Ishikawa (cell line): ENCODE measurements at regions not wholly inside any gene's neighbourhood (a gene's known extent, or its start where the extent isn't known, plus 50 kb on each side); places are given as distances from the start of the nearest gene placed in this dataset.

Experiments used
- CEBPB ChIP-seq: IDR thresholded peaks from 2 replicates; pipeline ENCODE4 v1.6.1; 2012
- CREB1 ChIP-seq: IDR thresholded peaks from 2 replicates; pipeline ENCODE4 v1.6.1; 2012; ENCODE audit warnings: low read depth
- EGR1 ChIP-seq: IDR thresholded peaks from 2 replicates; pipeline ENCODE4 v1.6.1; 2012
- EP300 ChIP-seq: IDR thresholded peaks from 2 replicates; pipeline ENCODE4 v1.6.1; 2012; ENCODE audit warnings: borderline replicate concordance
- FOXM1 ChIP-seq: IDR thresholded peaks from 2 replicates; pipeline ENCODE4 v1.6.1; 2012; ENCODE audit warnings: low read depth, borderline replicate concordance
- MAX ChIP-seq: IDR thresholded peaks from 2 replicates; pipeline ENCODE4 v1.6.1; 2012
- NFIC ChIP-seq: IDR thresholded peaks from 2 replicates; pipeline ENCODE4 v1.6.1; 2012
- RAD21 ChIP-seq: IDR thresholded peaks from 2 replicates; pipeline ENCODE4 v1.6.1; 2012; ENCODE audit warnings: low read depth
- REST ChIP-seq: IDR thresholded peaks from 2 replicates; pipeline ENCODE4 v1.6.1; 2012; ENCODE audit warnings: low read depth, mild to moderate bottlenecking
- TAF1 ChIP-seq: IDR thresholded peaks from 2 replicates; pipeline ENCODE4 v1.6.1; 2012; ENCODE audit warnings: low read depth, mild to moderate bottlenecking
- TCF12 ChIP-seq: IDR thresholded peaks from 2 replicates; pipeline ENCODE4 v1.6.1; 2012; ENCODE audit warnings: low read depth
- TEAD4 ChIP-seq: IDR thresholded peaks from 2 replicates; pipeline ENCODE4 v1.6.1; 2012
- USF1 ChIP-seq: IDR thresholded peaks from 2 replicates; pipeline ENCODE4 v1.6.1; 2012
- YY1 ChIP-seq: IDR thresholded peaks from 2 replicates; pipeline ENCODE4 v1.6.1; 2012; ENCODE audit warnings: low read depth
- ZBTB7A ChIP-seq: IDR thresholded peaks from 2 replicates; pipeline ENCODE4 v1.6.1; 2012; ENCODE audit warnings: low read depth

GRCh38 chr13:40274103-40274502 lies 392.3 kb downstream of the FOXO1 start:
- no peak for TF ChIP-seq FOXM1
- TF ChIP-seq TEAD4, result no peak
- TF ChIP-seq CREB1, result no peak
- TF ChIP-seq USF1, result no peak
- no peak for TF ChIP-seq MAX
- TF ChIP-seq TAF1, result no peak
- no peak for TF ChIP-seq CEBPB
- no peak for TF ChIP-seq YY1
- no peak for TF ChIP-seq REST
- TF ChIP-seq EP300, result no peak
- no peak for TF ChIP-seq TCF12
- no peak for TF ChIP-seq EGR1
- TF ChIP-seq RAD21, result no peak
- TF ChIP-seq ZBTB7A, result no peak
- TF ChIP-seq NFIC, result no peak

- TF ChIP-seq MAX (no peak), ZBTB7A (no peak), NFIC (no peak), USF1 (no peak), CEBPB (no peak), EGR1 (no peak), RAD21 (no peak), REST (no peak), FOXM1 (no peak), TEAD4 (no peak), CREB1 (no peak), TCF12 (no peak), EP300 (no peak), YY1 (no peak)
Measured at GRCh38 chr13:40275155-40275554, 391.3 kb downstream of the FOXO1 start.

GRCh38 chr13:40275636-40276035 lies 390.8 kb downstream of the FOXO1 start:
- TF ChIP-seq TAF1 (no peak), MAX (no peak), ZBTB7A (no peak), USF1 (no peak), TCF12 (no peak), EGR1 (no peak), REST (no peak), CEBPB (no peak), FOXM1 (no peak), YY1 (no peak)

GRCh38 chr13:40283666-40284065 lies 382.8 kb downstream of the FOXO1 start:
- no peak for TF ChIP-seq FOXM1
- TF ChIP-seq YY1, result no peak
- TF ChIP-seq ZBTB7A, result no peak
- TF ChIP-seq RAD21, result no peak
- no peak for TF ChIP-seq REST
- TF ChIP-seq EGR1, result no peak
- TF ChIP-seq NFIC, result no peak
- TF ChIP-seq CEBPB, result no peak
- TF ChIP-seq TCF12, result no peak
- TF ChIP-seq EP300, result no peak
- no peak for TF ChIP-seq TAF1
- TF ChIP-seq USF1, result no peak
- no peak for TF ChIP-seq CREB1
- no peak for TF ChIP-seq MAX
